ENCODE measurements at regions not wholly inside any gene's neighbourhood (a gene's known extent, or its start where the extent isn't known, plus 50 kb on each side); places are given as distances from the start of the nearest gene placed in this dataset.

DNA sequence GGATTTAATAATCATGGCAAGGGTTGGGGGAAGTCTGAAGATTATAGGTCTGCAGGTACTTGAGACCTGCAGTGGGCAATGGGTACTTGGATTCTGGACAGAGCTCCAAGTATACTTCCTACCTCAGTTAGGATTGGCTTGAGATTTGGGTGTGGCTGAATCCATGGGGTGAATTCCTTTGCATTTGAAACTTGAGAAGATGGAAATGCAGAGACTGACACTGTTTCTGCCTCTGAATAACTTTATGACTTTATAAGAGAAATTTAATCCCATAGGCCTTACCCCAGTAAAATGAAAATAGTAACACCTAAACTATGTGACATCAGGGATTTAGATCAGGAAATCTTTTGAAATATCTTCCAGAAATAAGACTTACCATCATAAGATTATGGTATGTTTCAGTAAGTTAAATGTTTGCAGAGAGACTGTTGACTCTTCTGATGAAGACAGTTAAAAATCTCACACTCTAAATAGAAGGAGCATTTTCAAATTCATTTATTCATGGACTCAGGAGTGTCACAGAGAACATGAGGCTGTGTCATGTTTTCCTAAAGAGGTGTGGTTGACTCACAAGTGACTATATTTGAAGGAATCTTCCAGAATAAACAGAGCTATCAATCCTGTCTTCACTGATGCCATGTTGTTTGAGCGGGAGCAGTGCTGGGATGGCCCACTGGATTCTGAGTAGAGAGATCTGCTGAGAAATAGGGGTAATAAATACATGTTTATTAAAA lies 513.5 kb upstream of the NR3C2 start:
- Histone ChIP-seq H2AFZ (ENCODE audit: low read depth) (no peak overlapping the region), H3K36me3 (ENCODE audit: insufficient read depth) (no peaks in the 10 kb centered on the region), H3K4me3 (IDR thresholded peaks at IDR 0.05; ENCODE audit: insufficient read depth, low read depth, low read length) (no peak overlapping the region), H3K27ac (no peak overlapping the region), H3K9ac (no peak overlapping the region), H3K4me1 (ENCODE audit: low read depth, poor library complexity, severe bottlenecking) (no peaks in the 10 kb centered on the region), H3K4me2 (no peak overlapping the region), H4K20me1 (ENCODE audit: insufficient read depth) (no peaks in the 10 kb centered on the region), H3K27me3 (ENCODE audit: insufficient read depth, low read depth) (no peaks in the 10 kb centered on the region), H3K79me2 (ENCODE audit: insufficient read depth, low read depth) (no peaks in the 10 kb centered on the region)
- TF ChIP-seq, protein P1, sequence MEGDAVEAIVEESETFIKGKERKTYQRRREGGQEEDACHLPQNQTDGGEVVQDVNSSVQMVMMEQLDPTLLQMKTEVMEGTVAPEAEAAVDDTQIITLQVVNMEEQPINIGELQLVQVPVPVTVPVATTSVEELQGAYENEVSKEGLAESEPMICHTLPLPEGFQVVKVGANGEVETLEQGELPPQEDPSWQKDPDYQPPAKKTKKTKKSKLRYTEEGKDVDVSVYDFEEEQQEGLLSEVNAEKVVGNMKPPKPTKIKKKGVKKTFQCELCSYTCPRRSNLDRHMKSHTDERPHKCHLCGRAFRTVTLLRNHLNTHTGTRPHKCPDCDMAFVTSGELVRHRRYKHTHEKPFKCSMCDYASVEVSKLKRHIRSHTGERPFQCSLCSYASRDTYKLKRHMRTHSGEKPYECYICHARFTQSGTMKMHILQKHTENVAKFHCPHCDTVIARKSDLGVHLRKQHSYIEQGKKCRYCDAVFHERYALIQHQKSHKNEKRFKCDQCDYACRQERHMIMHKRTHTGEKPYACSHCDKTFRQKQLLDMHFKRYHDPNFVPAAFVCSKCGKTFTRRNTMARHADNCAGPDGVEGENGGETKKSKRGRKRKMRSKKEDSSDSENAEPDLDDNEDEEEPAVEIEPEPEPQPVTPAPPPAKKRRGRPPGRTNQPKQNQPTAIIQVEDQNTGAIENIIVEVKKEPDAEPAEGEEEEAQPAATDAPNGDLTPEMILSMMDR (conservative IDR thresholded peaks at IDR 0.05; ENCODE audit: low read depth, low read length): no peak

DNA sequence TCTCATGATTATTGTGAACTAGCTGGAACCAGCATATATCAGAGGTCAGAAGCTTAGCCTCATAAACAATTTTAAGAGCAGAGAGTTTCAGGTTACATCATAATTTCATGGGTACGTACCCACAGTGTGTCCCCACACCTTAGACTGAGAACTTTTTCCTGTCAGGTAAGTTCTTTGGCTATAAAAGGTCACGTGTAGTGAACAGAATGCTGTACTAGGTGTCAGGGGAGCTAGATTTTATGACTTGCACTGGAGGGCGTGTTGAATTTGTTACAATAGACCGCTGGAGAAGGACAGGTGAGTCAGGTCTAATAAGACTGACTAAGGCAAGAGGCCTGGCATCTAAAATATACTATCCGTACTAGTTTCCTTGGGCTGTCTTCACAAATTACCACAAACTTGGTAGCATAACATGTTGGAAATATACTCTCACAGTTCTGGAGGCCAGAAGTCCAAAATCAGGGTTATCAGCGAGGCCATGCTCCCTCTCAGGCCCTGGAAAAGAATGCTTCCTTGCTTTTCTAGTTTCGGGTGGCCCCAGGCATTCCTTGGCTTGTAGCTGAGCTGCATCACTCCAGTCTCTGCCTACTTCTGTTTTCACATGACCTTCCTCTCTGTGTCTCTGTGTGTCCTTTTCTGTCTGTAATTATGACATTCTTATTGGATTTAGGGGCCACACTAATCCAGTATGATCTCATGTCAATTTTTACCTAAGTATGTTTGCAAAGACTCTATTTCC lies 512.0 kb upstream of the NR3C2 start:
- no peak overlapping the region for H2AFZ ChIP-seq (ENCODE audit: low read depth)
- no peak overlapping the region for H3K27ac ChIP-seq
- no peak overlapping the region for H3K4me2 ChIP-seq
- H3K9ac ChIP-seq: no peak overlapping the region
- TF ChIP-seq, protein P1 (conservative IDR thresholded peaks at IDR 0.05; ENCODE audit: low read depth, low read length): no peak
- H3K27me3 ChIP-seq (ENCODE audit: insufficient read depth, low read depth): no peaks in the 10 kb centered on the region
- no peaks in the 10 kb centered on the region for H3K36me3 ChIP-seq (ENCODE audit: insufficient read depth)
- no peaks in the 10 kb centered on the region for H3K4me1 ChIP-seq (ENCODE audit: low read depth, poor library complexity, severe bottlenecking)
- H3K79me2 ChIP-seq (ENCODE audit: insufficient read depth, low read depth): no peaks in the 10 kb centered on the region
- H3K4me3 ChIP-seq (IDR thresholded peaks at IDR 0.05; ENCODE audit: insufficient read depth, low read depth, low read length): no peak overlapping the region
- no peaks in the 10 kb centered on the region for H4K20me1 ChIP-seq (ENCODE audit: insufficient read depth)

DNA sequence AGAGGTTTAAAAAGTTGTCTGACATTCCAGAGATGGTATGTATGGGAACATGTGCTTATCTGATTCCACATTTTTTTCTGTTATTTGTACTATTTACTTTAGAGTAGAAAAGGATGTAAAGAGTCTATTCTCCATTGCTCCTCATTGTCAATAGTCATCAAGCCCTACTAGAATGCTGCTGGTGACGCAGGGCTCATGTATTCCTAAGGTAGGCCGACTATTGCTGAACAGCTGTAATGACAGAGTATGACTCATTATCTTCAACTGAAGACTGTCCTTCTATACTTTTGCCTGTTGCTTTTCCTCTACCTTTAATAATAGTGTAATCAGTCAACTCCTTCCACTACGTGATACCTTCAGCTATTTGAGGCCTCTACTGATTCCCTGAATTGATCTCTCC lies 509.1 kb upstream of the NR3C2 start:
- H3K36me3 ChIP-seq (ENCODE audit: insufficient read depth): no peaks in the 10 kb centered on the region
- H4K20me1 ChIP-seq (ENCODE audit: insufficient read depth): no peaks in the 10 kb centered on the region
- H3K27me3 ChIP-seq (ENCODE audit: insufficient read depth, low read depth): no peaks in the 10 kb centered on the region
- no peak overlapping the region for H3K4me2 ChIP-seq
- TF ChIP-seq, protein P1 (conservative IDR thresholded peaks at IDR 0.05; ENCODE audit: low read depth, low read length): no peak
- no peak overlapping the region for H3K27ac ChIP-seq
- no peaks in the 10 kb centered on the region for H3K79me2 ChIP-seq (ENCODE audit: insufficient read depth, low read depth)
- no peak overlapping the region for H2AFZ ChIP-seq (ENCODE audit: low read depth)
- no peak overlapping the region for H3K9ac ChIP-seq
- no peaks in the 10 kb centered on the region for H3K4me1 ChIP-seq (ENCODE audit: low read depth, poor library complexity, severe bottlenecking)
- H3K4me3 ChIP-seq (IDR thresholded peaks at IDR 0.05; ENCODE audit: insufficient read depth, low read depth, low read length): no peak overlapping the region

DNA sequence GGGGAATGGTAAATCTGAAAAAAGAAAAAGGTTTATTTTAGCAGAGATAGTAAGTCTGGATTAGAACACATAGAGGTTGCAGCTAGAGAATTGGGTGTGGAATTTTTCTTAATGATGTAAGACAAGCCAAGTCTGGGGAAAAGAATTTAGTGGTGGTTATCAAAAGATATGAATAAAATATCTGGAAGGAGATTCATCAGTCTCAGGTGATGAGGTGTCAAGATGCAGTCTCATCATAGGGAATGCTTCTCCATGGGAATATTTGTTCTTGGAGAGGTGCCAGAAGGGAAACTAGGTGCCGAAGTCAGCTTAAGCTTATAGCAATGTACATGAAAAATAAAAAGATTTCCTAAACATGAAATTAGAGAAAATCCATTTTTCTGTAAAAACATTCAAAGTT lies 504.1 kb upstream of the NR3C2 start:
- H2AFZ ChIP-seq (ENCODE audit: low read depth): no peak overlapping the region
- H4K20me1 ChIP-seq (ENCODE audit: insufficient read depth): no peaks in the 10 kb centered on the region
- no peak overlapping the region for H3K4me3 ChIP-seq (IDR thresholded peaks at IDR 0.05; ENCODE audit: insufficient read depth, low read depth, low read length)
- H3K4me2 ChIP-seq: no peak overlapping the region
- TF ChIP-seq, protein P1 (conservative IDR thresholded peaks at IDR 0.05; ENCODE audit: low read depth, low read length): no peak
- no peak overlapping the region for H3K9ac ChIP-seq
- H3K36me3 ChIP-seq (ENCODE audit: insufficient read depth): no peaks in the 10 kb centered on the region
- H3K27ac ChIP-seq: no peak overlapping the region
- no peaks in the 10 kb centered on the region for H3K79me2 ChIP-seq (ENCODE audit: insufficient read depth, low read depth)
- no peaks in the 10 kb centered on the region for H3K27me3 ChIP-seq (ENCODE audit: insufficient read depth, low read depth)
- no peaks in the 10 kb centered on the region for H3K4me1 ChIP-seq (ENCODE audit: low read depth, poor library complexity, severe bottlenecking)
